HG02852 (cell line): ENCODE measurements at regions not wholly inside any gene's neighbourhood (a gene's known extent, or its start where the extent isn't known, plus 50 kb on each side); places are given as distances from the start of the nearest gene placed in this dataset.
"Not testable (repeated sequence)": the region's sequence is repeated elsewhere in the genome, so short reads cannot be mapped to it uniquely, and the experiment has no call there.

ENCODE experiments used
- ATAC-seq: cut with Tn5 transposase; IDR thresholded peaks from one replicate; pipeline ENCODE4 v1.9.1; 2021; ENCODE audit warnings: mild to moderate bottlenecking, moderate library complexity; ENCODE audit not compliant: unreplicated experiment

- no peak for ATAC-seq
These were observed 78.2 kb upstream of the TBX18 start for GRCh38 chr6:84842525-84843166.

- ATAC-seq, result not testable (repeated sequence)
These were observed 72.9 kb upstream of the TBX18 start for GRCh38 chr6:84837068-84837866.

GRCh38 chr6:84836366-84836765, 72.0 kb upstream of the TBX18 start:
- peak; percentile 55 for ATAC-seq

GRCh38 chr6:84835340-84835739, 70.9 kb upstream of the TBX18 start:
- ATAC-seq, result no peak

- ATAC-seq, result not testable (repeated sequence)
These were observed 67.5 kb upstream of the TBX18 start for GRCh38 chr6:84831924-84832323.

- ATAC-seq, result no peak
These were observed 61.1 kb upstream of the TBX18 start for GRCh38 chr6:84825461-84825860.

GRCh38 chr6:84821314-84821713, 56.9 kb upstream of the TBX18 start:
- ATAC-seq, result not testable (repeated sequence)

- ATAC-seq, result no peak
These were observed 52.3 kb upstream of the TBX18 start for GRCh38 chr6:84816741-84817140.

GRCh38 chr6:84815896-84816735, 51.7 kb upstream of the TBX18 start:
- no peak for ATAC-seq
